HG02798 (cell line): ENCODE measurements at regions not wholly inside any gene's neighbourhood (a gene's known extent, or its start where the extent isn't known, plus 50 kb on each side); places are given as distances from the start of the nearest gene placed in this dataset.

Source experiments
- ATAC-seq: cut with Tn5 transposase; IDR thresholded peaks from one replicate; pipeline ENCODE4 v1.9.1; 2021; ENCODE audit warnings: mild to moderate bottlenecking; ENCODE audit not compliant: unreplicated experiment, poor library complexity

DNA sequence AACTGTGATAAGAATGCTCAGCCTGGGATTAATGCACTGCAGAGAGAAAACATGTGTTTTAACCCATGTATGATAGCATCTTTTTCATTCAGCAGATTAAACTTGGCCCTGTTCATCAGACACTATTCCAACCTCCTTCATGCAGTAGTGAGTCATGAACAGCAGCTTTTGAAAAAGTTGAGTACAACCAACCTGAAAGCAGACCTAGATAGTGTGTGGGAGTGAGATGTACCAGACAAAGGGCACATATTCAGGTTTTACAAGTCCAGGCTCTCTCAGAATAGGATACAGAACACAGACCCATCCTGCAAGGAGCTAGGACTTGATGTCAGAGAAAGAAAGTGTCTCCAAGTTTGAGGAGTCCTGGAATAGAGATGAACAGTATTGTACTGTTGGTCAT lies 237.3 kb upstream of the STS start:
- no peak for ATAC-seq

GRCh38 chrX:6909396-6909795 lies 238.1 kb upstream of the STS start:
- ATAC-seq = no peak

- no peak for ATAC-seq
Observed at GRCh38 chrX:6906608-6907007, 240.9 kb upstream of the STS start.

DNA sequence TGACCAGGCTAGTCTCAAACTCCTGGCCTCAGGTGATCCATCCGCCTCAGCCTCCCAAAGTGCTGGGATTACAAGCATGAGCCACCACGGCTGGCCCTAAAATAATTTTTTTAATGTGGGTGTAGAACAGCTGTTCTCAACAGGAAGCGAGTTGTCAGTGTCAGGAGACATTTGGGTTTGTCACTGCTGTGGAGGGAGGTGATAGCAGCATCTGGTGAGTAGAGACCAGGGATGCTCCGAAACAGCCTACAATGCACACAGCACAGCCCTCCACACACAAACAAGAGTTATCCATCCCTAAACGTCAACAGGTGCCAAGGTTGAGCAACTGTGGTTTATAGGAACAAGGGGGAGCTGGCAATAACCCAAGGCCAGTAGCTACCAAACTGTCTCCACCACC lies 243.4 kb upstream of the STS start:
- no peak for ATAC-seq

DNA sequence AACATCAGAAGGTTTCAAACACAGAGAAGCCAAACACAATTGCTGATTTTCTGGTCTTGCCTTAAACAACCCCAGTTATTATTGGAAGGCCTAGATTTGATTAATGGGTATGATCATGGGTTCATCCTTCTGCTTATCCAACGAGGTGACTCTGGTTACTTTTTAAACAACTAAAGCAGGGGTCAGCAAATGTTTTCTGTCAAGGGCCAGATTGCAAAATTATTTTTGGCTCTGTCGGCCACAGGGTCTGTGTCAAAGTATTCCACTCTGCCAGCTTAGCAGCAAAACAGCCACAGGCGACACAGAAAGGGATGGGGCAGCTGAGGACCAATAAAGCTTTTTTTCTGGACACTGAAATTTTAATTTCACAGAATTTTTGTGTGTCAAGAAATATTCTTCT lies 249.1 kb upstream of the STS start:
- ATAC-seq = no peak

- ATAC-seq = no peak
Observed at GRCh38 chrX:6891404-6891803, 256.1 kb upstream of the STS start.

GRCh38 chrX:6890544-6891261 lies 256.8 kb upstream of the STS start:
- no peak for ATAC-seq

DNA sequence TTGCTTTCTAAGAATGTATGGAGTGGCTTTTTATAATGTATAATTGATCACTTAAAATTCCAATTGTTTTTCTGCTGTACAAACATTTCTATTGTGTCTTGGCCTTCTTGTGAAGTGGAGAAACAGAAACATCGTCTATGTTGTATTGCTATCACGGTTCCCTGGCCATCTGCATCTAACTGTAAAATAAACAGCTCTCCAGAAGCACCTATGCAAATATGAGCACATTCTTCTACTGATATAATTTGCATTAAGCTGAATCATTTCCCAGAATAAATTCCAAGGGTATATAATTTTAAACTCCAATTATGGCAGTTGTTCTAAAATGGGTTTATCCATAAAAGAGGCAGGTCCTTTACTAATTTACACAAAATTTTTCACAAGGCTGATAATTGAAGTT lies 261.6 kb upstream of the STS start:
- ATAC-seq = no peak

DNA sequence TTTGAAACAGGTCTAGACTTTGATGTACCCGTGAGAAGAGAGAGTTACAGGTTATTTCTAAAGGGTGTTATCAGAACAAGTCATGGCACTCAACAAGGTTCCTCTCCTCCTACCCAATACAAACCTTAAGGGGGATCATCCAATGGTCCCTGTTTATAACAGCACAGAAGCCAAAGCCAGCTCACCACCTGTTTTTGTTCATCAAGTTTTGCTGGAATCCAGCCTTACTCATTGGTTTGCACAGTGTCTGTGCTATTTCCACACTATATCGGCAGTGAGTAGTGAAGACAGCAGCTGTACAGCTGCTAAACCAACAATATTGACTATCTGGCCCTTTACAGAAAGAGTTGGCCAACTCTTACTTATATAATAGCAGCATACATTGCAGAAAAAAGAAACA lies 262.1 kb upstream of the STS start:
- no peak for ATAC-seq

GRCh38 chrX:6861456-6861855 lies 286.1 kb upstream of the STS start:
- no peak for ATAC-seq

- ATAC-seq = no peak
Observed at GRCh38 chrX:6857749-6858148, 289.8 kb upstream of the STS start.

- ATAC-seq = no peak
Observed at GRCh38 chrX:6856471-6856870, 291.0 kb upstream of the STS start.

DNA sequence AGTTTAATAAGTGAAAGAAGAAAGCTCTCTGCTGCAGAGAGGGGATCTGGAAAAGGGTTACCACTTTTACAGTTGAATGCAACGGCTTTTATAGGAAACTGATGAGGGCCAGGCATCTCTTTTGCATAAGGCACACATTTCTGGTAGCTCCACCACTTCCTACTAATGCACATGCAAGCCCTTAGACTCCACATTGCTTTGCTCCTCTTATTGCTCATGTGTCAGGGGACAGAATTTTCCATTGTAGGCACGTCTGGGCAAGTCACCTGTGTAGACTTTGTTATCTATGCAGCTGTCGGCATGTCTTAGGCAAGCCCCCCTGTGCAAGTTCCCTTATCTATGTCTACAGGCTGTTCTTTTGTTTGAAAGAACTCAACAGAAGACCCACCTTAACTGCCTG lies 294.6 kb upstream of the STS start:
- no peak for ATAC-seq

GRCh38 chrX:6852121-6852520 lies 295.4 kb upstream of the STS start:
- no peak for ATAC-seq

DNA sequence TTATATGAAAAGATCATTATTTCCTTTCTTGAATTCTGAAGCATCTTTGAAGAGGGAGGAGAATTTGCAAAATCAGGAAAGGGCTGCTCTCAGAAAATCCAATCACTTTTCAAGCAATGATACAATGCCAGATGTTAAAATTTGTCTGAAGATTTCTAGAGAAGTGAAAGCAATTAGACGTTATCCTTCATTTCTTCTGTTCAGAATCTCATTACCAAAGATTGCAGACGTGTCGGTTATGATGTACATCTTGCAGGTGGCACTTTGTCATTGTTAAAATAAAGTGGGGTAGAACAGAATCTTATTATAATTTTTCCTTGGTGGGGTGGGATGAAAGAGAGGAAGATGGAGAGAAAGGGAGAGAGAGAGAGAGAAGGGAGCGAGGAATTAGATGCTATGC lies 296.4 kb upstream of the STS start:
- ATAC-seq = no peak

GRCh38 chrX:6849716-6850414 lies 297.6 kb upstream of the STS start:
- no peak for ATAC-seq

DNA sequence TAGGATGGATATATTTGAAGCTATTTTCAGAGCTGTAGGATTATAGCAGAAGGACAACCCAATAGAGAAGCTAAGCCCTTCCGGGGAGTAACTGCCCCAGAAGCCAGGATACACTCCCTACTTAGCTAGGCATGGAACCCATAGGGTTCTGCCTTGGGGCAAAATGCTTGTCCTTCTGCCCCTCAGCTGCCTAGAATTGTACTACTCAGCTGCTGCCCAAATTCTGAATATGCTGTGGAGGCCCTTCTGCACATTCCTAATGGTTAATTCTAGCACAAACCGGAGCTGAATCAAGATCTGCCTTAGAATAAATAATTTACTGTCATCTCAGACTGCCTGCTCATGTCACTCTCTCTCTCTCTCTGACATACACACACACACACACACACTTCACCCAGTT lies 297.7 kb upstream of the VCX3A start:
- ATAC-seq = no peak

DNA sequence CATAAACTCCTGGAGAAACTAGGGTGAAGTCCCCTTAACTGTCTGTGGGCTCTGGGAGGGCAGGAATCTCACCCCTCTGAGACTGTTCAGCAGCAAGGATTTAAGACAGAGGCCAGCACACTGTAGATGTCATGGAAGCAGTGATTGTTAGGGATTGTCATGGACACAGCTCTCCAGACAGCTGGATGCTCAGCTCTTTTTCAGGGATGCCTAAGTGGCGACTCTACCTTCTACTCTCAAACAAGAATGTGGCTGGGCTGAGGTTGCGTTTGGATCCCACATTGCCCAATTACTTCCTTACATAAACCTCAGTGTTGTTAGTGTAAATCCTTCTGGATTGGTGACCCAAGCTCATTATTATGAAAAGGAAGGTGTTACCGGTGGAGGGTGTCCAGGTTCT lies 291.9 kb upstream of the VCX3A start:
- ATAC-seq = no peak

- ATAC-seq = no peak
Observed at GRCh38 chrX:6821730-6822129, 286.8 kb upstream of the VCX3A start.

DNA sequence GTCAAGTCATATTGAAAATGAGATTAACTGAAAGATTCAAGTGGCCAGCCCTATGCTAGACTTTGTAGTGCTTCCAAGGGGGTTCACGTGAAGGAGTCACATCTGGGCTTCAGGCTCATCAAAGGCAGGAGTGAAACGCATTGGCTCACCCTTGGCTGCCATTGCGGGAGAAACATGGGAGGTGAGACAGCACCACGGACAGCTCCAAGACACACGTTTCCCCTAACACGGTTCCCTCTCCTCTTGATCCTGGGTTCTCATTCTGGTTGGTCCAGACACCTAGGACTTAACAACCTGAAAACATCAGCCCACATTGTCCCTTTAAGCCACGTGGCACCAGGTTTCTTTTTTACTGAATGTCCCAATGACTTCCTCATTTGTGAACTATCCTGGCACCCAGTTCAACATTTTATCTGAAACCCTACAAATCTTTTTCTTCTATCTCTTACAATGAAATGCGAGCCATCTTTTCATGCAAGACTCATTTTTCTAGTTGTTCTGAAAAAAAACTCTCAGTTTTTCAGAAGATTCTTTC lies 279.0 kb upstream of the VCX3A start:
- no peak for ATAC-seq

GRCh38 chrX:6812087-6812486 lies 277.2 kb upstream of the VCX3A start:
- no peak for ATAC-seq

GRCh38 chrX:6810776-6811175 lies 275.9 kb upstream of the VCX3A start:
- no peak for ATAC-seq
